PC-3 (cell line): ENCODE measurements at regions not wholly inside any gene's neighbourhood (a gene's known extent, or its start where the extent isn't known, plus 50 kb on each side); places are given as distances from the start of the nearest gene placed in this dataset.

Experiments
- EZH2 ChIP-seq: fragments of 300-600 bp; sonication (generic); IDR thresholded peaks from one replicate; pipeline ENCODE4 v1.6.1; 2017; ENCODE audit warnings: antibody characterized with exemption, mild to moderate bottlenecking, low read length; ENCODE audit not compliant: unreplicated experiment
- EZH2phosphoT487 ChIP-seq: fragments of 300-600 bp; sonication (generic); IDR thresholded peaks from 2 replicates; pipeline ENCODE4 v1.6.1; 2018; ENCODE audit warnings: mild to moderate bottlenecking, antibody characterized with exemption, low read length, borderline replicate concordance
- TF ChIP-seq, protein P1 (sequence below): fragments of 300-600 bp; sonication (generic); conservative IDR thresholded peaks from 2 replicates; pipeline ENCODE4 v1.5.1; 2017; ENCODE audit warnings: antibody characterized with exemption, low read depth, mild to moderate bottlenecking, low read length

GRCh38 chr13:53863520-53863919, 834.9 kb downstream of the OLFM4 start:
- TF ChIP-seq, protein P1, sequence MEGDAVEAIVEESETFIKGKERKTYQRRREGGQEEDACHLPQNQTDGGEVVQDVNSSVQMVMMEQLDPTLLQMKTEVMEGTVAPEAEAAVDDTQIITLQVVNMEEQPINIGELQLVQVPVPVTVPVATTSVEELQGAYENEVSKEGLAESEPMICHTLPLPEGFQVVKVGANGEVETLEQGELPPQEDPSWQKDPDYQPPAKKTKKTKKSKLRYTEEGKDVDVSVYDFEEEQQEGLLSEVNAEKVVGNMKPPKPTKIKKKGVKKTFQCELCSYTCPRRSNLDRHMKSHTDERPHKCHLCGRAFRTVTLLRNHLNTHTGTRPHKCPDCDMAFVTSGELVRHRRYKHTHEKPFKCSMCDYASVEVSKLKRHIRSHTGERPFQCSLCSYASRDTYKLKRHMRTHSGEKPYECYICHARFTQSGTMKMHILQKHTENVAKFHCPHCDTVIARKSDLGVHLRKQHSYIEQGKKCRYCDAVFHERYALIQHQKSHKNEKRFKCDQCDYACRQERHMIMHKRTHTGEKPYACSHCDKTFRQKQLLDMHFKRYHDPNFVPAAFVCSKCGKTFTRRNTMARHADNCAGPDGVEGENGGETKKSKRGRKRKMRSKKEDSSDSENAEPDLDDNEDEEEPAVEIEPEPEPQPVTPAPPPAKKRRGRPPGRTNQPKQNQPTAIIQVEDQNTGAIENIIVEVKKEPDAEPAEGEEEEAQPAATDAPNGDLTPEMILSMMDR = no peak
- TF ChIP-seq EZH2 = no peak
- TF ChIP-seq EZH2phosphoT487 = no peak
